H9 (cell line): ENCODE measurements at regions not wholly inside any gene's neighbourhood (a gene's known extent, or its start where the extent isn't known, plus 50 kb on each side); places are given as distances from the start of the nearest gene placed in this dataset.

Experiments used
- DNase-seq: peaks from one replicate; pipeline ENCODE4 v3.0.0-alpha.2; 2017
- H2AFZ ChIP-seq: one replicate; pipeline ENCODE4 v1.6.1; 2013; ENCODE audit warnings: mild to moderate bottlenecking, low read length, control low read depth, moderate library complexity
- H2AK5ac ChIP-seq: 2 replicates; pipeline ENCODE4 v1.6.1; 2013; ENCODE audit warnings: low read length, control low read depth, mixed read lengths; ENCODE audit not compliant: insufficient read length
- H2BK120ac ChIP-seq: one replicate; pipeline ENCODE4 v1.6.1; 2013; ENCODE audit warnings: low read depth, mild to moderate bottlenecking, low read length, control low read depth, inconsistent platforms; ENCODE audit not compliant: poor library complexity, severe bottlenecking
- H2BK12ac ChIP-seq: 2 replicates; pipeline ENCODE4 v1.6.1; 2013; ENCODE audit warnings: low read length, control low read depth, mixed read lengths, low read depth; ENCODE audit not compliant: insufficient read length
- H2BK15ac ChIP-seq: 2 replicates; pipeline ENCODE4 v1.6.1; 2013; ENCODE audit warnings: low read depth, low read length, control low read depth
- H2BK20ac ChIP-seq: one replicate; pipeline ENCODE4 v1.6.1; 2013; ENCODE audit warnings: low read depth, mild to moderate bottlenecking, low read length, control low read depth, inconsistent platforms; ENCODE audit not compliant: poor library complexity, severe bottlenecking
- H2BK5ac ChIP-seq: 2 replicates; pipeline ENCODE4 v1.6.1; 2013; ENCODE audit warnings: low read length, control low read depth, mixed read lengths; ENCODE audit not compliant: insufficient read length
- H3K14ac ChIP-seq: 2 replicates; pipeline ENCODE4 v1.6.1; 2013; ENCODE audit warnings: low read length, control low read depth; ENCODE audit not compliant: insufficient read depth
- H3K18ac ChIP-seq: 2 replicates; pipeline ENCODE4 v1.6.1; 2013; ENCODE audit warnings: low read depth, mild to moderate bottlenecking, mixed read lengths, low read length, control low read depth; ENCODE audit not compliant: insufficient read length
- H3K23ac ChIP-seq: 2 replicates; pipeline ENCODE4 v1.6.1; 2013; ENCODE audit warnings: low read length, control low read depth, mixed read lengths, low read depth; ENCODE audit not compliant: insufficient read length
- H3K23me2 ChIP-seq: 2 replicates; pipeline ENCODE4 v1.6.1; 2013; ENCODE audit warnings: low read depth, mild to moderate bottlenecking, mixed read lengths, low read length, control low read depth; ENCODE audit not compliant: insufficient read length, poor library complexity, severe bottlenecking
- H3K27ac ChIP-seq: 2 replicates; pipeline ENCODE4 v1.5.1; 2013; ENCODE audit warnings: low read length, control low read depth, mixed read lengths, low read depth; ENCODE audit not compliant: insufficient read length
- H3K27me3 ChIP-seq: 2 replicates; pipeline ENCODE4 v1.6.1; 2013; ENCODE audit warnings: low read length, control low read depth, inconsistent platforms; ENCODE audit not compliant: insufficient read depth
- H3K4ac ChIP-seq: 2 replicates; pipeline ENCODE4 v1.6.1; 2013; ENCODE audit warnings: low read depth, mild to moderate bottlenecking, control low read depth, inconsistent platforms, low read length, moderate library complexity
- H3K4me1 ChIP-seq: 2 replicates; pipeline ENCODE4 v1.6.1; 2013; ENCODE audit warnings: low read length, control low read depth, inconsistent platforms; ENCODE audit not compliant: insufficient read depth
- H3K4me2 ChIP-seq: 2 replicates; pipeline ENCODE4 v1.6.1; 2013; ENCODE audit warnings: low read length, control low read depth, mixed read lengths; ENCODE audit not compliant: insufficient read length, insufficient read depth
- H3K56ac ChIP-seq: 2 replicates; pipeline ENCODE4 v1.6.1; 2013; ENCODE audit warnings: low read depth, mild to moderate bottlenecking, mixed read lengths, low read length, control low read depth; ENCODE audit not compliant: insufficient read length
- H3K79me1 ChIP-seq: 2 replicates; pipeline ENCODE4 v1.6.1; 2013; ENCODE audit warnings: low read depth, mild to moderate bottlenecking, moderate library complexity, low read length, control low read depth, inconsistent platforms; ENCODE audit not compliant: insufficient read depth, poor library complexity, severe bottlenecking
- H3K79me2 ChIP-seq: 2 replicates; pipeline ENCODE4 v1.6.1; 2013; ENCODE audit warnings: low read length, control low read depth, inconsistent platforms; ENCODE audit not compliant: insufficient read depth
- H3K9ac ChIP-seq: 2 replicates; pipeline ENCODE4 v1.6.1; 2013; ENCODE audit warnings: low read length, control low read depth, mixed read lengths; ENCODE audit not compliant: insufficient read length; ENCODE audit errors: extremely low read depth
- H3K9me3 ChIP-seq: one replicate; pipeline ENCODE4 v1.6.1; 2013; ENCODE audit warnings: low read depth, low read length, inconsistent platforms; ENCODE audit not compliant: control insufficient read depth
- H3T11ph ChIP-seq: one replicate; pipeline ENCODE4 v1.6.1; 2013; ENCODE audit warnings: mild to moderate bottlenecking, low read length, control low read depth, inconsistent platforms
- H4K20me1 ChIP-seq: one replicate; pipeline ENCODE4 v1.6.1; 2013; ENCODE audit not compliant: control insufficient read depth, insufficient read length, insufficient read depth
- H4K5ac ChIP-seq: 2 replicates; pipeline ENCODE4 v1.6.1; 2013; ENCODE audit warnings: low read depth, mild to moderate bottlenecking, mixed read lengths, low read length, control low read depth; ENCODE audit not compliant: insufficient read length
- H4K8ac ChIP-seq: replicated peaks from 2 replicates; pipeline ENCODE4 v1.6.1; 2013; ENCODE audit warnings: low read length, control low read depth, mixed read lengths, low read depth; ENCODE audit not compliant: insufficient read length
- H4K91ac ChIP-seq: 2 replicates; pipeline ENCODE4 v1.6.1; 2013; ENCODE audit warnings: low read depth, mild to moderate bottlenecking, moderate library complexity, mixed read lengths, low read length, control low read depth; ENCODE audit not compliant: insufficient read length
- H3K27ac Mint-ChIP-seq, 3 experiments: 2 replicates in 2 of 3; 3 replicates in 1 of 3; pipeline ENCODE4 v1.8.0; 2020 to 2021; ENCODE audit warnings: mixed read lengths in 3 of 3, mild to moderate bottlenecking in 1 of 3, moderate library complexity in 1 of 3
- H3K27me3 Mint-ChIP-seq: 2 replicates; pipeline ENCODE4 v1.8.0; 2021; ENCODE audit warnings: low read depth, mild to moderate bottlenecking, moderate library complexity, mixed read lengths
- H3K36me3 Mint-ChIP-seq, 3 experiments: 2 replicates in 2 of 3; 3 replicates in 1 of 3; pipeline ENCODE4 v1.8.0; 2020 to 2021; ENCODE audit warnings: low read depth in 3 of 3, mixed read lengths in 3 of 3; ENCODE audit not compliant: insufficient read depth in 1 of 3
- H3K4me1 Mint-ChIP-seq, 2 experiments: 2 replicates each; pipeline ENCODE4 v1.8.0; 2020; ENCODE audit warnings: mixed read lengths in 2 of 2
- H3K4me3 Mint-ChIP-seq, 2 experiments: 2 replicates in 1 of 2; 3 replicates in 1 of 2; pipeline ENCODE4 v1.8.0; 2020 to 2021; ENCODE audit warnings: mild to moderate bottlenecking in 2 of 2, mixed read lengths in 2 of 2, moderate library complexity in 1 of 2
- H3K9me3 Mint-ChIP-seq, 2 experiments: 2 replicates in 1 of 2; 3 replicates in 1 of 2; pipeline ENCODE4 v1.8.0; 2020; ENCODE audit warnings: mild to moderate bottlenecking in 2 of 2, mixed read lengths in 2 of 2, moderate library complexity in 1 of 2
- WGBS: extraction: QIAGEN DNeasy Blood & Tissue Kit; methylation state at CpG from one replicate; pipeline ENCODE4 v1.1.7; 2013; ENCODE audit warnings: missing lambda C conversion rate, low lambda C conversion rate, mixed read lengths; ENCODE audit not compliant: insufficient read length; ENCODE audit errors: extremely low coverage; 5-methylcytosine and 5-hydroxymethylcytosine counted together
- TF ChIP-seq, protein P1 (sequence below): fragments of 200-600 bp; sonication (generic); conservative IDR thresholded peaks from 3 replicates; pipeline ENCODE4 v1.8.0; 2021; ENCODE audit warnings: antibody characterized with exemption, mild to moderate bottlenecking

- Histone ChIP-seq H3K18ac (no peak overlapping the region), H3K4me2 (no peak overlapping the region), H3K4me1 (no peaks in the 10 kb centered on the region), H3K27me3 (no peaks in the 10 kb centered on the region), H4K8ac (no peak overlapping the region), H3T11ph (no peak overlapping the region), H3K9me3 (no peaks in the 10 kb centered on the region), H3K79me2 (no peaks in the 10 kb centered on the region), H3K23ac (no peak overlapping the region), H2BK20ac (no peak overlapping the region), H4K20me1 (no peaks in the 10 kb centered on the region), H3K27ac (no peak overlapping the region), H3K9ac (no peak overlapping the region), H2BK120ac (no peak overlapping the region), H3K79me1 (no peaks in the 10 kb centered on the region), H2BK12ac (no peak overlapping the region), H4K91ac (no peak overlapping the region), H4K5ac (no peak overlapping the region), H3K4ac (no peak overlapping the region), H2BK5ac (no peak overlapping the region), H2BK15ac (no peak overlapping the region), H3K23me2 (no peaks in the 10 kb centered on the region), H2AFZ (no peak overlapping the region), H3K14ac (no peak overlapping the region), H2AK5ac (no peak overlapping the region), H3K56ac (no peak overlapping the region)
- Mint-ChIP-seq H3K4me1 (peaks cover 4 to 13% of the 10 kb centered on the region in 2 experiments; a peak in 2 of 4 replicates), H3K4me3 (no peak overlapping the region), H3K36me3 (no peaks in the 10 kb centered on the region), H3K27ac (no peak overlapping the region), H3K27me3 (no peaks in the 10 kb centered on the region), H3K9me3 (no peaks in the 10 kb centered on the region; a peak in 1 of 5 replicates)
- no CpG with 5 or more reads among the region's 1 CpG for WGBS
- TF ChIP-seq, protein P1, sequence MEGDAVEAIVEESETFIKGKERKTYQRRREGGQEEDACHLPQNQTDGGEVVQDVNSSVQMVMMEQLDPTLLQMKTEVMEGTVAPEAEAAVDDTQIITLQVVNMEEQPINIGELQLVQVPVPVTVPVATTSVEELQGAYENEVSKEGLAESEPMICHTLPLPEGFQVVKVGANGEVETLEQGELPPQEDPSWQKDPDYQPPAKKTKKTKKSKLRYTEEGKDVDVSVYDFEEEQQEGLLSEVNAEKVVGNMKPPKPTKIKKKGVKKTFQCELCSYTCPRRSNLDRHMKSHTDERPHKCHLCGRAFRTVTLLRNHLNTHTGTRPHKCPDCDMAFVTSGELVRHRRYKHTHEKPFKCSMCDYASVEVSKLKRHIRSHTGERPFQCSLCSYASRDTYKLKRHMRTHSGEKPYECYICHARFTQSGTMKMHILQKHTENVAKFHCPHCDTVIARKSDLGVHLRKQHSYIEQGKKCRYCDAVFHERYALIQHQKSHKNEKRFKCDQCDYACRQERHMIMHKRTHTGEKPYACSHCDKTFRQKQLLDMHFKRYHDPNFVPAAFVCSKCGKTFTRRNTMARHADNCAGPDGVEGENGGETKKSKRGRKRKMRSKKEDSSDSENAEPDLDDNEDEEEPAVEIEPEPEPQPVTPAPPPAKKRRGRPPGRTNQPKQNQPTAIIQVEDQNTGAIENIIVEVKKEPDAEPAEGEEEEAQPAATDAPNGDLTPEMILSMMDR: no peak
- no peak for DNase-seq
These were observed 137.7 kb upstream of the TRIB2 start for GRCh38 chr2:12579018-12579417.
